ENCODE measurements at regions not wholly inside any gene's neighbourhood (a gene's known extent, or its start where the extent isn't known, plus 50 kb on each side); places are given as distances from the start of the nearest gene placed in this dataset.

GRCh38 chr18:77529492-77530176, 280.0 kb downstream of the GALR1 start:
- Histone ChIP-seq H3K4me1 (no peaks in the 10 kb centered on the region), H3K27me3 (replicated peaks in 1 of 7) (no peaks in the 10 kb centered on the region), H3K27ac (no peak overlapping the region), H3K36me3 (no peaks in the 10 kb centered on the region), H3K9me3 (no peaks in the 10 kb centered on the region), H3K4me3 (no peak overlapping the region)
- WGBS, 5 donors = 76 to 86% (median 82%) methylated on average over 7 of the region's 7 CpGs
- intact Hi-C loops (cut with DNase I; ENCODE audit: low total_unique reads) = no loop called here
- no peak for TF ChIP-seq POLR2A (IDR thresholded peaks at IDR 0.05)
- TF ChIP-seq, protein P1, sequence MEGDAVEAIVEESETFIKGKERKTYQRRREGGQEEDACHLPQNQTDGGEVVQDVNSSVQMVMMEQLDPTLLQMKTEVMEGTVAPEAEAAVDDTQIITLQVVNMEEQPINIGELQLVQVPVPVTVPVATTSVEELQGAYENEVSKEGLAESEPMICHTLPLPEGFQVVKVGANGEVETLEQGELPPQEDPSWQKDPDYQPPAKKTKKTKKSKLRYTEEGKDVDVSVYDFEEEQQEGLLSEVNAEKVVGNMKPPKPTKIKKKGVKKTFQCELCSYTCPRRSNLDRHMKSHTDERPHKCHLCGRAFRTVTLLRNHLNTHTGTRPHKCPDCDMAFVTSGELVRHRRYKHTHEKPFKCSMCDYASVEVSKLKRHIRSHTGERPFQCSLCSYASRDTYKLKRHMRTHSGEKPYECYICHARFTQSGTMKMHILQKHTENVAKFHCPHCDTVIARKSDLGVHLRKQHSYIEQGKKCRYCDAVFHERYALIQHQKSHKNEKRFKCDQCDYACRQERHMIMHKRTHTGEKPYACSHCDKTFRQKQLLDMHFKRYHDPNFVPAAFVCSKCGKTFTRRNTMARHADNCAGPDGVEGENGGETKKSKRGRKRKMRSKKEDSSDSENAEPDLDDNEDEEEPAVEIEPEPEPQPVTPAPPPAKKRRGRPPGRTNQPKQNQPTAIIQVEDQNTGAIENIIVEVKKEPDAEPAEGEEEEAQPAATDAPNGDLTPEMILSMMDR (IDR thresholded peaks at IDR 0.05 in 8 of 11, conservative IDR thresholded peaks at IDR 0.05 in 3 of 11) = no peak
- TF ChIP-seq POLR2AphosphoS5 (IDR thresholded peaks at IDR 0.05) = no peak
- no peak for DNase-seq

- no peaks in the 10 kb centered on the region for H3K27me3 ChIP-seq (replicated peaks in 1 of 7)
- no peaks in the 10 kb centered on the region for H3K4me1 ChIP-seq
- no peak for TF ChIP-seq POLR2AphosphoS5 (IDR thresholded peaks at IDR 0.05)
- TF ChIP-seq, protein P1 (IDR thresholded peaks at IDR 0.05 in 8 of 11, conservative IDR thresholded peaks at IDR 0.05 in 3 of 11) = no peak
- no peak for TF ChIP-seq POLR2A (IDR thresholded peaks at IDR 0.05)
- H3K36me3 ChIP-seq = no peaks in the 10 kb centered on the region
- H3K9me3 ChIP-seq = no peaks in the 10 kb centered on the region
- 79 to 84% (median 79%) methylated on average over 7 to 9 of the region's 9 CpGs for WGBS, 5 donors
- DNase-seq = no peak
- H3K27ac ChIP-seq = no peak overlapping the region
- intact Hi-C loops (cut with DNase I; ENCODE audit: low total_unique reads) = no loop called here
- H3K4me3 ChIP-seq = no peak overlapping the region
Measured at GRCh38 chr18:77530732-77531131, 281.1 kb downstream of the GALR1 start.

DNA sequence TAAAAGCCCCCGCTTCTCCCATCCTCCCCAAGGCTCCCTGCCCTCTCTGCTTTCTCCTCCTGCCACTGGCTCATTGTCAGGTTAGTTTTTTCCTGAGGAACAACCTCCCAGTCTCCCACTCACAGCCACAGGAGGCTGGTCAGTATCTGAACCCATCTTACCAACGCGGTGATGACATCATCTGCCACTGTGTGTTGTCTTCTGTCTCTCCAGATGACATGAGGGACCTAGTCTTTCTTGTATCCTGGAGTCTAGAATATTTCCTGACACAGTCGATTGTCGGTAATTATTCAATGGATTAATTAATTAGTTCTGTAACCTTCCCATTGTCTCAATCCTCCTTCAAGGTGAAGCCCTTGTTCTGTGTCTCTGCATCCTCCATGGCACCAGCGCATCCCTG, 290.2 kb downstream of the GALR1 start:
- Histone ChIP-seq H3K27me3 (replicated peaks in 1 of 7) (no peaks in the 10 kb centered on the region), H3K36me3 (no peaks in the 10 kb centered on the region), H3K9me3 (peaks cover 0 to 17% (median 8%) of the 10 kb centered on the region in 8 donors), H3K27ac (no peak overlapping the region), H3K4me1 (no peaks in the 10 kb centered on the region), H3K4me3 (no peak overlapping the region)
- TF ChIP-seq POLR2A (IDR thresholded peaks at IDR 0.05) (no peak), POLR2AphosphoS5 (IDR thresholded peaks at IDR 0.05) (no peak)
- TF ChIP-seq, protein P1 (IDR thresholded peaks at IDR 0.05 in 8 of 11, conservative IDR thresholded peaks at IDR 0.05 in 3 of 11) = no peak
- 87 to 92% (median 91%) methylated on average over 6 of the region's 6 CpGs for WGBS, 5 donors
- no peak for DNase-seq
- intact Hi-C loops (cut with DNase I; ENCODE audit: low total_unique reads) = no loop called here

- Histone ChIP-seq H3K27me3 (replicated peaks in 1 of 7) (no peaks in the 10 kb centered on the region), H3K36me3 (no peaks in the 10 kb centered on the region), H3K4me3 (no peak overlapping the region), H3K4me1 (no peaks in the 10 kb centered on the region), H3K9me3 (no peaks in the 10 kb centered on the region), H3K27ac (no peak overlapping the region)
- no peak for TF ChIP-seq POLR2AphosphoS5 (IDR thresholded peaks at IDR 0.05)
- TF ChIP-seq, protein P1 (IDR thresholded peaks at IDR 0.05 in 8 of 11, conservative IDR thresholded peaks at IDR 0.05 in 3 of 11) = no peak
- TF ChIP-seq POLR2A (IDR thresholded peaks at IDR 0.05) = no peak
- no peak for DNase-seq
- intact Hi-C loops (cut with DNase I; ENCODE audit: low total_unique reads) = no loop called here
- 78 to 89% (median 87%) methylated on average over 4 to 6 of the region's 6 CpGs for WGBS, 5 donors
Measured at GRCh38 chr18:77544792-77545191, 295.1 kb downstream of the GALR1 start.

All from spleen (tissue), 11 donors.